NB4 (cell line): ENCODE measurements at regions not wholly inside any gene's neighbourhood (a gene's known extent, or its start where the extent isn't known, plus 50 kb on each side); places are given as distances from the start of the nearest gene placed in this dataset.

Experiments used
- DNase-seq: peaks from one replicate; pipeline ENCODE4 v3.0.0; 2010; ENCODE audit warnings: low read depth
- H3K4me3 ChIP-seq: one replicate; pipeline ENCODE4 v1.5.1; 2011; ENCODE audit warnings: mild to moderate bottlenecking, low read depth, low read length, moderate library complexity
- MYC ChIP-seq: IDR thresholded peaks from 2 replicates; pipeline ENCODE4 v1.6.1; 2011; ENCODE audit warnings: low read depth, low read length
- POLR2A ChIP-seq: IDR thresholded peaks from 2 replicates; pipeline ENCODE4 v1.6.1; 2011; ENCODE audit warnings: mild to moderate bottlenecking; ENCODE audit not compliant: insufficient read length; ENCODE audit errors: extremely low read depth
- TF ChIP-seq, protein P1 (sequence below): IDR thresholded peaks from one replicate; pipeline ENCODE4 v1.5.1; 2012; ENCODE audit warnings: low read depth, low read length
- TF ChIP-seq, protein P2 (sequence below): IDR thresholded peaks from 2 replicates; pipeline ENCODE4 v1.6.1; 2011; ENCODE audit warnings: low read depth, low read length

DNA sequence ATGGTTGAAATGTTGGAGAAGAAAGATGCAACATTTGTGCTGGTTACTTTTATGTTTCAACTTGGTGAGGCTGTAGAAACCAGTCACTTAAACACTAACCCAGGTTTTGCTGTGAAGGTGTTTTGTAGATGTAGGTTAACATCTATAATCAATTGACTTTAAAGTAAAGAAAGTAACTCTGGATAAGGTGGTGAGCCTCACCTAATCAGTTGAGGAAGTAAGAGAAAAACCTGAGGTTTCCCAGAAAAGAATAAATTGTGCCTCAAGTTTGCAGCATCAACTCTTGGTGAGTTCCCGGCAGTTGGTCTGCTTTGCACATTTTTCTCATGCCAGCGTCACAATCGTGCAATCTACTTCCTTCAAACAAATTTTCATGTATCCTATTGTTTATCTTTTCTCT, 673.4 kb downstream of the QKI start:
- DNase-seq, result no peak
- H3K4me3 ChIP-seq, result no peak overlapping the region
- TF ChIP-seq, protein P1, sequence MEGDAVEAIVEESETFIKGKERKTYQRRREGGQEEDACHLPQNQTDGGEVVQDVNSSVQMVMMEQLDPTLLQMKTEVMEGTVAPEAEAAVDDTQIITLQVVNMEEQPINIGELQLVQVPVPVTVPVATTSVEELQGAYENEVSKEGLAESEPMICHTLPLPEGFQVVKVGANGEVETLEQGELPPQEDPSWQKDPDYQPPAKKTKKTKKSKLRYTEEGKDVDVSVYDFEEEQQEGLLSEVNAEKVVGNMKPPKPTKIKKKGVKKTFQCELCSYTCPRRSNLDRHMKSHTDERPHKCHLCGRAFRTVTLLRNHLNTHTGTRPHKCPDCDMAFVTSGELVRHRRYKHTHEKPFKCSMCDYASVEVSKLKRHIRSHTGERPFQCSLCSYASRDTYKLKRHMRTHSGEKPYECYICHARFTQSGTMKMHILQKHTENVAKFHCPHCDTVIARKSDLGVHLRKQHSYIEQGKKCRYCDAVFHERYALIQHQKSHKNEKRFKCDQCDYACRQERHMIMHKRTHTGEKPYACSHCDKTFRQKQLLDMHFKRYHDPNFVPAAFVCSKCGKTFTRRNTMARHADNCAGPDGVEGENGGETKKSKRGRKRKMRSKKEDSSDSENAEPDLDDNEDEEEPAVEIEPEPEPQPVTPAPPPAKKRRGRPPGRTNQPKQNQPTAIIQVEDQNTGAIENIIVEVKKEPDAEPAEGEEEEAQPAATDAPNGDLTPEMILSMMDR, result no peak
- TF ChIP-seq, protein P2, sequence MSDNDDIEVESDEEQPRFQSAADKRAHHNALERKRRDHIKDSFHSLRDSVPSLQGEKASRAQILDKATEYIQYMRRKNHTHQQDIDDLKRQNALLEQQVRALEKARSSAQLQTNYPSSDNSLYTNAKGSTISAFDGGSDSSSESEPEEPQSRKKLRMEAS, result no peak
- no peak for TF ChIP-seq MYC
- TF ChIP-seq POLR2A, result no peak

GRCh38 chr6:164087211-164087610, 672.7 kb downstream of the QKI start:
- TF ChIP-seq POLR2A (no peak), MYC (no peak)
- TF ChIP-seq, protein P1, result no peak
- TF ChIP-seq, protein P2, result no peak

GRCh38 chr6:164086076-164086887, 671.8 kb downstream of the QKI start:
- H3K4me3 ChIP-seq, result no peak overlapping the region
- TF ChIP-seq, protein P1, result no peak
- no peak for TF ChIP-seq MYC
- TF ChIP-seq POLR2A, result no peak
- TF ChIP-seq, protein P2, result no peak
- no peak for DNase-seq

More at GRCh38 chr6:164087211-164087610, 672.7 kb downstream of the QKI start:
- H3K4me3 ChIP-seq, result no peak overlapping the region
- DNase-seq, result no peak

- H3K4me3 ChIP-seq, result no peak overlapping the region
- TF ChIP-seq POLR2A (no peak), MYC (no peak)
- TF ChIP-seq, protein P2, result no peak
- TF ChIP-seq, protein P1, result no peak
- no peak for DNase-seq
These were observed 670.9 kb downstream of the QKI start for GRCh38 chr6:164085091-164086075.

- TF ChIP-seq, protein P1, result no peak
- TF ChIP-seq, protein P2, result no peak
- TF ChIP-seq MYC, result no peak
- TF ChIP-seq POLR2A, result no peak
- H3K4me3 ChIP-seq, result no peak overlapping the region
- DNase-seq, result no peak
These were observed 664.7 kb downstream of the QKI start for GRCh38 chr6:164079275-164079600.
